H9 (cell line): ENCODE measurements at regions not wholly inside any gene's neighbourhood (a gene's known extent, or its start where the extent isn't known, plus 50 kb on each side); places are given as distances from the start of the nearest gene placed in this dataset.

Source experiments
- DNase-seq: peaks from one replicate; pipeline ENCODE4 v3.0.0-alpha.2; 2017
- H2AFZ ChIP-seq: one replicate; pipeline ENCODE4 v1.6.1; 2013; ENCODE audit warnings: mild to moderate bottlenecking, low read length, control low read depth, moderate library complexity
- H2AK5ac ChIP-seq: 2 replicates; pipeline ENCODE4 v1.6.1; 2013; ENCODE audit warnings: low read length, control low read depth, mixed read lengths; ENCODE audit not compliant: insufficient read length
- H2BK120ac ChIP-seq: one replicate; pipeline ENCODE4 v1.6.1; 2013; ENCODE audit warnings: low read depth, mild to moderate bottlenecking, low read length, control low read depth, inconsistent platforms; ENCODE audit not compliant: poor library complexity, severe bottlenecking
- H2BK12ac ChIP-seq: 2 replicates; pipeline ENCODE4 v1.6.1; 2013; ENCODE audit warnings: low read length, control low read depth, mixed read lengths, low read depth; ENCODE audit not compliant: insufficient read length
- H2BK15ac ChIP-seq: 2 replicates; pipeline ENCODE4 v1.6.1; 2013; ENCODE audit warnings: low read depth, low read length, control low read depth
- H2BK20ac ChIP-seq: one replicate; pipeline ENCODE4 v1.6.1; 2013; ENCODE audit warnings: low read depth, mild to moderate bottlenecking, low read length, control low read depth, inconsistent platforms; ENCODE audit not compliant: poor library complexity, severe bottlenecking
- H2BK5ac ChIP-seq: 2 replicates; pipeline ENCODE4 v1.6.1; 2013; ENCODE audit warnings: low read length, control low read depth, mixed read lengths; ENCODE audit not compliant: insufficient read length
- H3K14ac ChIP-seq: 2 replicates; pipeline ENCODE4 v1.6.1; 2013; ENCODE audit warnings: low read length, control low read depth; ENCODE audit not compliant: insufficient read depth
- H3K18ac ChIP-seq: 2 replicates; pipeline ENCODE4 v1.6.1; 2013; ENCODE audit warnings: low read depth, mild to moderate bottlenecking, mixed read lengths, low read length, control low read depth; ENCODE audit not compliant: insufficient read length
- H3K23ac ChIP-seq: 2 replicates; pipeline ENCODE4 v1.6.1; 2013; ENCODE audit warnings: low read length, control low read depth, mixed read lengths, low read depth; ENCODE audit not compliant: insufficient read length
- H3K23me2 ChIP-seq: 2 replicates; pipeline ENCODE4 v1.6.1; 2013; ENCODE audit warnings: low read depth, mild to moderate bottlenecking, mixed read lengths, low read length, control low read depth; ENCODE audit not compliant: insufficient read length, poor library complexity, severe bottlenecking
- H3K27ac ChIP-seq: 2 replicates; pipeline ENCODE4 v1.5.1; 2013; ENCODE audit warnings: low read length, control low read depth, mixed read lengths, low read depth; ENCODE audit not compliant: insufficient read length
- H3K27me3 ChIP-seq: 2 replicates; pipeline ENCODE4 v1.6.1; 2013; ENCODE audit warnings: low read length, control low read depth, inconsistent platforms; ENCODE audit not compliant: insufficient read depth
- H3K4ac ChIP-seq: 2 replicates; pipeline ENCODE4 v1.6.1; 2013; ENCODE audit warnings: low read depth, mild to moderate bottlenecking, control low read depth, inconsistent platforms, low read length, moderate library complexity
- H3K4me1 ChIP-seq: 2 replicates; pipeline ENCODE4 v1.6.1; 2013; ENCODE audit warnings: low read length, control low read depth, inconsistent platforms; ENCODE audit not compliant: insufficient read depth
- H3K4me2 ChIP-seq: 2 replicates; pipeline ENCODE4 v1.6.1; 2013; ENCODE audit warnings: low read length, control low read depth, mixed read lengths; ENCODE audit not compliant: insufficient read length, insufficient read depth
- H3K56ac ChIP-seq: 2 replicates; pipeline ENCODE4 v1.6.1; 2013; ENCODE audit warnings: low read depth, mild to moderate bottlenecking, mixed read lengths, low read length, control low read depth; ENCODE audit not compliant: insufficient read length
- H3K79me1 ChIP-seq: 2 replicates; pipeline ENCODE4 v1.6.1; 2013; ENCODE audit warnings: low read depth, mild to moderate bottlenecking, moderate library complexity, low read length, control low read depth, inconsistent platforms; ENCODE audit not compliant: insufficient read depth, poor library complexity, severe bottlenecking
- H3K79me2 ChIP-seq: 2 replicates; pipeline ENCODE4 v1.6.1; 2013; ENCODE audit warnings: low read length, control low read depth, inconsistent platforms; ENCODE audit not compliant: insufficient read depth
- H3K9ac ChIP-seq: 2 replicates; pipeline ENCODE4 v1.6.1; 2013; ENCODE audit warnings: low read length, control low read depth, mixed read lengths; ENCODE audit not compliant: insufficient read length; ENCODE audit errors: extremely low read depth
- H3K9me3 ChIP-seq: one replicate; pipeline ENCODE4 v1.6.1; 2013; ENCODE audit warnings: low read depth, low read length, inconsistent platforms; ENCODE audit not compliant: control insufficient read depth
- H3T11ph ChIP-seq: one replicate; pipeline ENCODE4 v1.6.1; 2013; ENCODE audit warnings: mild to moderate bottlenecking, low read length, control low read depth, inconsistent platforms
- H4K20me1 ChIP-seq: one replicate; pipeline ENCODE4 v1.6.1; 2013; ENCODE audit not compliant: control insufficient read depth, insufficient read length, insufficient read depth
- H4K5ac ChIP-seq: 2 replicates; pipeline ENCODE4 v1.6.1; 2013; ENCODE audit warnings: low read depth, mild to moderate bottlenecking, mixed read lengths, low read length, control low read depth; ENCODE audit not compliant: insufficient read length
- H4K8ac ChIP-seq: replicated peaks from 2 replicates; pipeline ENCODE4 v1.6.1; 2013; ENCODE audit warnings: low read length, control low read depth, mixed read lengths, low read depth; ENCODE audit not compliant: insufficient read length
- H4K91ac ChIP-seq: 2 replicates; pipeline ENCODE4 v1.6.1; 2013; ENCODE audit warnings: low read depth, mild to moderate bottlenecking, moderate library complexity, mixed read lengths, low read length, control low read depth; ENCODE audit not compliant: insufficient read length
- H3K27ac Mint-ChIP-seq, 3 experiments: 2 replicates in 2 of 3; 3 replicates in 1 of 3; pipeline ENCODE4 v1.8.0; 2020 to 2021; ENCODE audit warnings: mixed read lengths in 3 of 3, mild to moderate bottlenecking in 1 of 3, moderate library complexity in 1 of 3
- H3K27me3 Mint-ChIP-seq: 2 replicates; pipeline ENCODE4 v1.8.0; 2021; ENCODE audit warnings: low read depth, mild to moderate bottlenecking, moderate library complexity, mixed read lengths
- H3K36me3 Mint-ChIP-seq, 3 experiments: 2 replicates in 2 of 3; 3 replicates in 1 of 3; pipeline ENCODE4 v1.8.0; 2020 to 2021; ENCODE audit warnings: low read depth in 3 of 3, mixed read lengths in 3 of 3; ENCODE audit not compliant: insufficient read depth in 1 of 3
- H3K4me1 Mint-ChIP-seq, 2 experiments: 2 replicates each; pipeline ENCODE4 v1.8.0; 2020; ENCODE audit warnings: mixed read lengths in 2 of 2
- H3K4me3 Mint-ChIP-seq, 2 experiments: 2 replicates in 1 of 2; 3 replicates in 1 of 2; pipeline ENCODE4 v1.8.0; 2020 to 2021; ENCODE audit warnings: mild to moderate bottlenecking in 2 of 2, mixed read lengths in 2 of 2, moderate library complexity in 1 of 2
- H3K9me3 Mint-ChIP-seq, 2 experiments: 2 replicates in 1 of 2; 3 replicates in 1 of 2; pipeline ENCODE4 v1.8.0; 2020; ENCODE audit warnings: mild to moderate bottlenecking in 2 of 2, mixed read lengths in 2 of 2, moderate library complexity in 1 of 2
- WGBS: extraction: QIAGEN DNeasy Blood & Tissue Kit; methylation state at CpG from one replicate; pipeline ENCODE4 v1.1.7; 2013; ENCODE audit warnings: missing lambda C conversion rate, low lambda C conversion rate, mixed read lengths; ENCODE audit not compliant: insufficient read length; ENCODE audit errors: extremely low coverage; 5-methylcytosine and 5-hydroxymethylcytosine counted together
- TF ChIP-seq, protein P1 (sequence below): fragments of 200-600 bp; sonication (generic); conservative IDR thresholded peaks from 3 replicates; pipeline ENCODE4 v1.8.0; 2021; ENCODE audit warnings: antibody characterized with exemption, mild to moderate bottlenecking

DNA sequence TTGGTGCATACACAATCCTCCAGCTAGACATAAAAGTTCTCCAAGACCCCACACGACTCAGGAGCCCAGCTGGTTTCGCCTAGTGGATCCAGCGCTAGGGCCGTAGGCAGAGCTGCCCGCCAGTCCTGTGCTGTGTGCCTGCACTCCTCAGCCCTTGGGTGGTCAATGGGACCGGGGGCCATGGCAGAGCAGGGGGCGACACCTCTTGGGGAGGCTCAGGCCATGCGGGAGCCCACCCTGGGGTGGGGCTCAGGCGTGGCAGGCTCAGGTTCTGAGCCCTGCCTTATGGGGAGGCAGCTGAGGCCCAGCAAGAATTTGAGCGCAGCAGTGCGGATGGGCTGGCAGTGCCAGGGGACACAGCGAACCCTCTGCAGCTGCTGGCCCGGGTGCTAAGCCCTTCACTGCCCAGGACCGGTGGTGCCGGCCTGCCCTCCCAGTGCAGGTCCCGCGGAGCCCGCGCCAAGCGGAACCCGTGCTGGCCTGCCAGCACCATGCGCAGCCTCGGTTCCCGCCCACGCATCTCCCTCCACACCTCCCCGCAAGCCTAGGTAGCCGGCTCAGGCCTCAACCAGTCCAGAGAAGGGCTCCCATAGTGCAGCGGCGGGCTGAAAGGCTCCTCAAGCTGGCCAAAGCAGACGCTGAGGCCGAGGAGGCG is 1566.6 kb upstream of the SLC39A10 start:
- H3K4me1 ChIP-seq = no peaks in the 10 kb centered on the region
- H2AK5ac ChIP-seq = no peak overlapping the region
- no peak overlapping the region for H4K91ac ChIP-seq
- H3T11ph ChIP-seq = no peak overlapping the region
- H3K56ac ChIP-seq = no peak overlapping the region
- no peaks in the 10 kb centered on the region for H3K23me2 ChIP-seq
- Mint-ChIP-seq H3K9me3 (peaks cover 3% of the 10 kb centered on the region in 2 experiments; a peak in 2 of 5 replicates), H3K36me3 (no peaks in the 10 kb centered on the region), H3K4me1 (peaks cover 22 to 27% of the 10 kb centered on the region in 2 experiments), H3K27me3 (no peaks in the 10 kb centered on the region), H3K27ac (no peak overlapping the region), H3K4me3 (no peak overlapping the region)
- H3K23ac ChIP-seq = no peak overlapping the region
- no peak overlapping the region for H3K4me2 ChIP-seq
- H4K5ac ChIP-seq = no peak overlapping the region
- no peaks in the 10 kb centered on the region for H3K79me2 ChIP-seq
- H4K20me1 ChIP-seq = no peaks in the 10 kb centered on the region
- H2BK12ac ChIP-seq = no peak overlapping the region
- no peaks in the 10 kb centered on the region for H3K79me1 ChIP-seq
- no peaks in the 10 kb centered on the region for H3K27me3 ChIP-seq
- no peak overlapping the region for H2AFZ ChIP-seq
- TF ChIP-seq, protein P1, sequence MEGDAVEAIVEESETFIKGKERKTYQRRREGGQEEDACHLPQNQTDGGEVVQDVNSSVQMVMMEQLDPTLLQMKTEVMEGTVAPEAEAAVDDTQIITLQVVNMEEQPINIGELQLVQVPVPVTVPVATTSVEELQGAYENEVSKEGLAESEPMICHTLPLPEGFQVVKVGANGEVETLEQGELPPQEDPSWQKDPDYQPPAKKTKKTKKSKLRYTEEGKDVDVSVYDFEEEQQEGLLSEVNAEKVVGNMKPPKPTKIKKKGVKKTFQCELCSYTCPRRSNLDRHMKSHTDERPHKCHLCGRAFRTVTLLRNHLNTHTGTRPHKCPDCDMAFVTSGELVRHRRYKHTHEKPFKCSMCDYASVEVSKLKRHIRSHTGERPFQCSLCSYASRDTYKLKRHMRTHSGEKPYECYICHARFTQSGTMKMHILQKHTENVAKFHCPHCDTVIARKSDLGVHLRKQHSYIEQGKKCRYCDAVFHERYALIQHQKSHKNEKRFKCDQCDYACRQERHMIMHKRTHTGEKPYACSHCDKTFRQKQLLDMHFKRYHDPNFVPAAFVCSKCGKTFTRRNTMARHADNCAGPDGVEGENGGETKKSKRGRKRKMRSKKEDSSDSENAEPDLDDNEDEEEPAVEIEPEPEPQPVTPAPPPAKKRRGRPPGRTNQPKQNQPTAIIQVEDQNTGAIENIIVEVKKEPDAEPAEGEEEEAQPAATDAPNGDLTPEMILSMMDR = no peak
- H3K14ac ChIP-seq = no peak overlapping the region
- H4K8ac ChIP-seq = no peak overlapping the region
- H2BK120ac ChIP-seq = no peak overlapping the region
- H2BK20ac ChIP-seq = no peak overlapping the region
- H3K4ac ChIP-seq = no peak overlapping the region
- WGBS = no CpG with 5 or more reads among the region's 32 CpGs
- H3K18ac ChIP-seq = no peak overlapping the region
- no peak overlapping the region for H2BK5ac ChIP-seq
- no peak for DNase-seq
- H3K27ac ChIP-seq = no peak overlapping the region
- no peaks in the 10 kb centered on the region for H3K9me3 ChIP-seq
- no peak overlapping the region for H3K9ac ChIP-seq
- H2BK15ac ChIP-seq = no peak overlapping the region
